KOPT-K1 (cell line): ENCODE measurements at regions not wholly inside any gene's neighbourhood (a gene's known extent, or its start where the extent isn't known, plus 50 kb on each side); places are given as distances from the start of the nearest gene placed in this dataset.

Experiments used
- H3K27ac ChIP-seq: fragments of 200-600 bp; sonication (generic); 2 replicates; pipeline ENCODE4 v1.5.1; 2016; ENCODE audit warnings: antibody characterized with exemption, mild to moderate bottlenecking, low read depth, low read length; ENCODE audit not compliant: poor library complexity, severe bottlenecking
- H3K36me3 ChIP-seq: fragments of 200-600 bp; sonication (generic); 2 replicates; pipeline ENCODE4 v1.5.1; 2017; ENCODE audit warnings: antibody characterized with exemption, mild to moderate bottlenecking, low read length, moderate library complexity; ENCODE audit not compliant: insufficient read depth
- H3K9me3 ChIP-seq: fragments of 200-600 bp; sonication (generic); 2 replicates; pipeline ENCODE4 v1.5.1; 2017; ENCODE audit warnings: antibody characterized with exemption, low read length, mild to moderate bottlenecking; ENCODE audit not compliant: insufficient read depth, poor library complexity, severe bottlenecking

DNA sequence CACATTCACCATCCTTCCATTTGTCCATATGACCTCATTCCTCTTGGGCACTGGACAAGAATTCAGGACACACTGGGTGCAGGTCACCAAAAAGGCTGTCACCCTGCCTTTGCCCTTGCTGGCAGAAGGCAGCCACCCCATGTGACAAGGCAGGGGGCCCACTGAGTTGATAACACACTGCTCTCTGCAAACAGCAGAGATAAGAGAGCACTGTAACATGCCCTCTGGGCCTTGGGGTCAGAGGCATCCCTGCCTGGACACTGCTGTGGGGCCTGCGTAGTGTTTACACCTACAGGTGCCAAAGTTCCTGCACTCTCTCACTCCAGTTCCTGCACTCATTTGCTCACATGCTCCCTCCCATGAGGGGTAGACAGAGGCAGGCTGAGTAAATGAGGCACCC lies 344.7 kb upstream of the TCF4 start:
- H3K36me3 ChIP-seq: no peaks in the 10 kb centered on the region
- no peak overlapping the region for H3K27ac ChIP-seq
- H3K9me3 ChIP-seq: peaks cover 16% of the 10 kb centered on the region

DNA sequence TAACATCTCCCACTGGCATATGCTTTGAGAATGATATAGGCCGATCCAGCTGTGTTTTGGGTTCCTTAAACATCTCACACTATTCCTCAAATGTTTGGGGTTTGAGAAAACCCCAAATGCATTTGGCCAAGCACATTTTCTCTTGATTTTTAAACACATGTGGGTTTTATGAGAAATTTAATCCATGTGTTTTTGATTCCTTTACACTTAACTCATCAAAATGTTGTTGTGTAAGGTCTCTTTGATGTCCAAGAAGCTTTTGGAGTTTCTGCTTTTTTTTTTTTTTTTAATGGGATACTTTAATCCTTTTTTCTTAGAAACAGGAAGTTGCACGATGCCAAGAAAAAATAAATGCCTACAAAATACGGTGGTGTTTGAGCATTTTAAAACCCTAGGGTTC lies 339.8 kb upstream of the TCF4 start:
- no peaks in the 10 kb centered on the region for H3K36me3 ChIP-seq
- H3K9me3 ChIP-seq: no peaks in the 10 kb centered on the region
- no peak overlapping the region for H3K27ac ChIP-seq

DNA sequence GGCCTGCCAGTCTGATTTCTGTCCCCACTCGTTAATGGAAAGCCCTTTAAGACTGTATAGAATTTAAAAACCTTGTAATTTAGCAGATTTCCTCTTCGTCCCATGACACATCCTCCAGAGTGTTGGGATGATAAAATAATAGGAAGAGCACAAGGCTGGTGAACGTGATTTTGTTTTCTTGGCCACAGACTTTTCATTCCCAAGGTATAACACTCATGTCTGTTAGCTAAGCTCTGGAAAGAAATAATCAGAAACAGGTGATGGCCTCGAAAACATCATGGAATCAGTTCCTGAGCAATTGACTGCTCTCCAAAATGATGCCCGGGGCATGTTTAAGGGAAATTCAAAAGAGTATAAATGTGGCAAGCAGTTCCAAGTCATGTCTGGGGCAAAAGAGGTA lies 337.8 kb upstream of the TCF4 start:
- no peaks in the 10 kb centered on the region for H3K9me3 ChIP-seq
- no peak overlapping the region for H3K27ac ChIP-seq

DNA sequence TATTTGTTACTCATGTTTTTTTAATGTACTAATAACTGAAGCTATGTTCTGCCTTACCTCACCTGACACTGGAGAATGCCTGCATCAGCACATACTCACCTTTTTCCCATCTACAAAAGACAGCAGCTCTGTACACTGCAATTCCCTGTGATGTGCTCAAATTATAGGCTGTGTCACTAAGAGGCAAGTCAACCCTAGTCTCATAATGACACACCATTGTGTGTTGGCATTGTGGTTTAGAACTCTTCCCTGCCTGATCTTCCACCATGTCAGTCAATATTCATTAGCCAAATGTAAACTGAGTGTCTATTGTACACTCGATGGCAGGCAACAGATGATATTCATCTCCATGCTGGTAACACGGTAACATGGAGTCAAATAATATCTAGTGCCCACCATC lies 332.1 kb upstream of the TCF4 start:
- H3K27ac ChIP-seq: no peak overlapping the region
- H3K36me3 ChIP-seq: no peaks in the 10 kb centered on the region
- H3K9me3 ChIP-seq: no peaks in the 10 kb centered on the region

More for the DNA sequence above, 337.8 kb upstream of the TCF4 start:
- H3K36me3 ChIP-seq: no peaks in the 10 kb centered on the region

DNA sequence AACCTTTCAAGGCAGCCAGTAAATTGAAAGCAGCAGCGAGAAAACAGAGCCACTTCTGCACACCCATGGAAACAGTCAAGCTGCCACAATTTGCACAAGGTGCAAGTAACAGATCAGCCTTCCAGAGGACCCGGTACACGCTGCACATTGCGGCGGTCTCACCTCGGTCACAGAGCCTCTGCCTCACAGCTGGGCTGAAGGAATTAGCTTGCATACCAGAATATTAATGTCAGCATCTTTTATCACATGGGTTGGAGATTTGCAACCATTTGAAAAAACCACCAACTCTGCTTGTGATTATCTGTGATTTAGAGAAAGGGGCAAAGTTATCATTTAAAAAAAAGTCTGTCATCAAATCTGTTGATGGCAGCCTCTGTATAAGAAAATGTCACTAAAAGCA lies 330.5 kb upstream of the TCF4 start:
- no peaks in the 10 kb centered on the region for H3K36me3 ChIP-seq
- no peak overlapping the region for H3K27ac ChIP-seq
- no peaks in the 10 kb centered on the region for H3K9me3 ChIP-seq

DNA sequence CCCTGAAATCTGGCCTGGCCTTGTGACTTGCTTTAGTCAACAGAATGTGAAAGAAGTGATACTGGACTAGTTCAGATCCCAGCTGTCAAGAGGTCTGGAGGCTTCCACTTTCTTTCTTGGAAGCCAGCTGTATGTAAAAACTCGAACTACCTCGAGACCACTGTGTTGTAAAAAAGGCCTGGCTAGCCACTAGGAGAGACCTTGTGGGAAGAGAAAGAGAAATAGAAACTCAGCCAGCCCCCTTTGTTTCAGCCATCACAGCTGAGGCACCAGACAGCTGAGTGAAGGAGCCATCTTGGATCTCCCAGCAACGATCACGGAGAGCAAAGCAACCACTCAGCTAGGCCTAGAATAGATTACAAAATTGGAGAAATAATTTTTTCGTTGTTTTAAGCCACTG lies 324.9 kb upstream of the TCF4 start:
- H3K9me3 ChIP-seq: no peaks in the 10 kb centered on the region
- H3K27ac ChIP-seq: no peak overlapping the region
- H3K36me3 ChIP-seq: no peaks in the 10 kb centered on the region

DNA sequence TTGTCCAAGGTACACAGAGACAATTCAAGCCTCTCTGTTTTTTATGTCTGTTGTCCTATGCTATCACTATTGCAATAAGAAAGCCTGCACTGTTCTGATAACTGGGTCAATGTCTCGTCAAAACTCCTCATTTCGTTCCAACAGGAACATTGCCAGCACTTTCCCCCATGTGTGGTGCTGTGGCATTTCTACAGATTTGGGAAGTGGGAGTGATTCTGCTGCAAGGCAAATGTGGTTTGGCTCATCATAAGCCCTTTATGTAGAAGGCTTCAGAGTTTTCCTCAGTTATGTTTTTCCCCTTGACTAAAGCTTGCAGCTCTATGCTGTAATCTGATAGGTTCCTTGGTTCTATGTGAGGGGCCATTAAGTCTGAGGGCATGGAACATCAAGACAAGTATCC lies 324.1 kb upstream of the TCF4 start:
- H3K36me3 ChIP-seq: no peaks in the 10 kb centered on the region
- H3K27ac ChIP-seq: no peak overlapping the region
- H3K9me3 ChIP-seq: no peaks in the 10 kb centered on the region

DNA sequence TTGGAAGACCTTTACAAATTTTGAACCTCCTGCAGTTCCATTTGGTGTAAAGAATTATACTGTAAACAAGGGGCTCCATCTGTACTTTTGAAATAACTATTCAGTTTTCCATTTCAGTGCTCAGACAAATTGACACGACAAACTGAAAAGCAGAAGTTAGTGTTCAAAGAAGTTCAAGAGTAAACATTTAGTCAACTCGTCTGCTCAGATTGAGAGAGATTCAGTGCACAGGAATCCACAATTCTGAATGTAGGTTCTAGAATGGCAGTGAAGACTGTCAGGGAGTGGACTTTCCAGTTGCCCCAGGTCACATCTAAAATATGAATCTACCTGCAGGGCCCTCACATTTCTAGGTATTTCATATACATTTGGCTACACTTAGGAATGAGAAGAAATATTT lies 322.3 kb upstream of the TCF4 start:
- H3K36me3 ChIP-seq: no peaks in the 10 kb centered on the region
- H3K9me3 ChIP-seq: no peaks in the 10 kb centered on the region
- H3K27ac ChIP-seq: no peak overlapping the region

DNA sequence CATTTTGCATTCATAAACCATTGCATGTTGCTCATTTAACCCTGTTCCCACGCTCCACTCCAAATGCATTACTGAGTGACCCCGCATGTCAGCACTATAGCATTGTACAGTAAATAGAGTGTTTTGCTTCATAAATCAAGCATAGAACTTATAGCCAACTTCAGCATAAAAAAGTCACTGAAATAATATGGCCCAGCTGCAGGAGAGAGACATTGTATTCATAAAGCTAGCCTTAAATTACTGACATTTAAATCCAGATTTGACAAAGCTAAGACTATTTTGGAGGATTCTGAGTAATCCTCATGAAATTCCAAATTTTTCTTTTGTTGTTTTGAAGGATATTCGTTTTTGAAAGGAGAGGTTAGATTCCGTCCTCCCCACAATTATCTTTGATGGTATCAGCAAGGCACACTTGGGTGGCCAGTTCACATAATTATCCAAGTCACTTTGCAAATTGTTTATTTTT lies 320.9 kb upstream of the TCF4 start:
- no peaks in the 10 kb centered on the region for H3K36me3 ChIP-seq
- H3K9me3 ChIP-seq: no peaks in the 10 kb centered on the region
- no peak overlapping the region for H3K27ac ChIP-seq

DNA sequence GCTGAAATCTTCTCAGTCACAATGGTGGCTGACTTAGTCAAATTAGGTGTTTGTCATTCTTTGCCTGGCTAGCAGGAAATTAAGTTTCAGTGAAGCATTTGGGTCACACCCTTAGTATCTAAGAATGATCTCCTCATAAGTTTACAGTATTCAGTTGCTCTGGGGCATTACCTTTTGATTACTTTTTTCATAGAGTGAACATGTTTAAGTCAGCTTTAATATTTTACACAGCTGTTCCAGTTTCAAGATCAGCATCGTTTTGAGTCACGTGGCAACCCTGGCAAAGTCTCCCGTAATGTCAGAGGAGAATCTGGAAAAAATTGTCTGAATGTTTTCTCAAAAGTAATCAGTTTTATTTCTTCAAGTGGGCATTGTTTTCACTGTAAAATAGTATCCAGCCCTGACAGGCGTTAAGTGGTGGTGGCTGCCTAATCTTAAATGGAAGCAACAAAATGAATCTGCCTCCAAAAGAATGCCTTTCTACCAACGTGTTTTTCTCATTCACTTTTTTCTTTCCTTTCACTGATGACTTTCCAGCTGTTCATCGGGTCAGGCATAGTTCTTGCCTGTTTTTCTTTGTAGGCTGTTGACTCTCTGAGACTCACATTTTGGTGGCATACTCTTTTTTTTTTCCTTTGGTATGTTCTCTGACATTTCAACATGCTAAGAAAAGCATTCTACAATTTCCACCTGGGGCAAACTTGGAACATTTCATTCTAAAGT lies 319.6 kb upstream of the TCF4 start:
- Histone ChIP-seq H3K36me3 (no peaks in the 10 kb centered on the region), H3K27ac (no peak overlapping the region), H3K9me3 (no peaks in the 10 kb centered on the region)

DNA sequence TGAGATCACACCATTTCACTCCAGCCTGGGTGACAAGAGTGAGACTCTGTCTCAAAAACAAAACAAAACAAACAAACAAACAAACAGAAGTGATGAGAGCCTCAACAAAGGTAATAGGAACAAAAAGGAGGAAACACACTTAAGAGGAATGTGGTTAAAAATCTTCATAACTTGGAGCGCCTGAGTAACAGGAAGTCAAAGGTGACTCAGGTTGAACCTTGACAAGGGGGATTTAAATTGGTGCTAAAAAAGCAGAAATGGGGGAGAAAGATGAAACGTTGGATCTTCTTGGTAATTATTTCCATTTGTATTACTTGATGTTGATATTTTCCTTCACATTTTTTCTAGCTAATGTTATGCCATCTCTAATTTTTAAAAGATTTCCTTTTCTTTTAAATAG lies 318.5 kb upstream of the TCF4 start:
- Histone ChIP-seq H3K36me3 (no peaks in the 10 kb centered on the region), H3K27ac (no peak overlapping the region), H3K9me3 (no peaks in the 10 kb centered on the region)

DNA sequence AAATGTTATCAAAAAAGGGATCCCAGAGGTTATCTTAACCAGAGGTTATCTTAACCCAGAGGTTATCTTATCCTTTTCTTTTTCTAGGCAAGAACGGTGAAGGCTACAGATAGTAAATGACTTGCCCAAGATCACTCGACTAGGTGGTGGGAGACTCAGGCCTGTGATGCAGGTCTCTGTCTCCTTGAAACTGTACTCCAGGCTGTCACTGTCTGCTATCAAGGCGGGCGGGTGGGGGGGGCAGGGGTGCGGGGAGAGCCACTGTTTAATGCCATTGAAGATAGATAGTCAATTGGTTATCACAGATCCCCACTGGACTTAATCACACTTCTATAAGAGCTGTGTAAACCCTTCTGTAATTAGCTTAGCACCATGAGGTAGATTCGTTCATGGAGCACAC lies 315.9 kb upstream of the TCF4 start:
- no peak overlapping the region for H3K27ac ChIP-seq
- no peaks in the 10 kb centered on the region for H3K9me3 ChIP-seq
- no peaks in the 10 kb centered on the region for H3K36me3 ChIP-seq

DNA sequence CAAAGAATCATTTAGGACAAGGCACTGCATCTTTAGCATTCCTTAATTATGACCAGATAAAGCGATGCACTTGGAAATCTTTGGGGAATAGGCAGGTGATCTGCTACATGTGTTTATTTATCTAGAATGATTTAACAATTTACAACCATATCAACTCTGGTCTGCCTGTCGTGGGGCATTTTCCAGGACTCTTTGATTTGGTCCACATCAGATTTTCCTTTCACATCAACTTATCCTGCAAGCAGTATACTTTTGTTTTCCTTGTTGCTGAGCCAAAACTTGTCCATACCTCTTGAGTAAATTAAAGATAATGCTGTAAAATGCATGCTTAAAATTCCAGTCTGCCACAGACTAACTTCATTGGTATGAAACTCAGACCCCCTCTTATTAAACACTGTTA lies 312.4 kb upstream of the TCF4 start:
- Histone ChIP-seq H3K36me3 (no peaks in the 10 kb centered on the region), H3K27ac (no peak overlapping the region), H3K9me3 (no peaks in the 10 kb centered on the region)

DNA sequence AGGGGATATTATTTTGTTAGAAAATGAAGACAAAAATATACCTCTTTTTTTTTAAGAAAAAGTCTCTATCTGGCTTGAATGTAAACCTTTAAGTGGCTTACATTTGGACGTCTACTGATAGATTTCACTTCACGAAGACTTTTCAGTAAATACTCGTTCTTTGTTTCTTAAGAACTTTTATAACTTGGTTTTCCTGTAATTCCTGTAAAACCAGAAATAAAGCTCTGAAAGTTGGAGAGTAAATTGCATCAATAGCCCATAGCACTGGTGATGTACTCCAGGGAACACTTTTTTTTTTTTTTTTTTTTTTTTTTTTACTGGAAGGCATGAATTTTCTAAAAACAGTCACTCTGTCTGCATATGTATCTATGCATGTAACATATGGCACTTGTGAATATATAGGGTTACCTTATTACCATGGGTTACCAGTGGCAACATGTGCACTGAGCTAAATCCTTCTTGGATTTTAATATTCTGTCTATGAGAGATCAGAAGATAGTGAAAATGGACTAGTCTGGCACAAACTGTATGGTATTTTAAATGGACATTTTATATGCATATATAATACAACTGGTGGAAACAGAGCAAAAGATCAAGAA lies 309.2 kb upstream of the TCF4 start:
- Histone ChIP-seq H3K36me3 (no peaks in the 10 kb centered on the region), H3K27ac (no peak overlapping the region), H3K9me3 (no peaks in the 10 kb centered on the region)

DNA sequence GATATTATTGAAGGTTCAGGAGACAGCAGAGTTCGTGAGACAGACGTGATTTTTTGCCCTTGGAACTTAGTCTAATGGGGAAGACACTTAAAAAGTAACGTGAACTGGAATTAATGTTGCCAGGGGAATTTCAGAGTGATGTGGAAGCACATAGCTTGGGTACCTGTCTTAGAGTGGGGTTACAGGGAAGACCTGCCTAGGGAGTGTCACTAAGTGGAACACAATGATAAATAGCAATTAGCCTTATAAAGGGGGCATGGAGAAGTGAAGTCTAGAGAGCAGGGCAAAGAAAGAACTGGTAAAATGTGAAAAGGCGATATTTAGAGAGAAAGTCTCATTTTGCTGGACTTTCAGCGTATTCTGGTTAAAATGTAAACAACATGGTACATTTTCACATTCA lies 306.0 kb upstream of the TCF4 start:
- no peaks in the 10 kb centered on the region for H3K36me3 ChIP-seq
- no peak overlapping the region for H3K27ac ChIP-seq
- no peaks in the 10 kb centered on the region for H3K9me3 ChIP-seq
